CD14-positive monocyte (primary cell): ENCODE measurements at regions not wholly inside any gene's neighbourhood (a gene's known extent, or its start where the extent isn't known, plus 50 kb on each side); places are given as distances from the start of the nearest gene placed in this dataset.

Experiments used
- DNase-seq, 3 donors: peaks; one replicate each; pipeline ENCODE4 v3.0.0-alpha.2; 2011 to 2022
- H2AFZ ChIP-seq: 2 replicates; pipeline ENCODE4 v1.6.0; 2012; ENCODE audit warnings: mild to moderate bottlenecking, low read depth, low read length, inconsistent platforms; ENCODE audit not compliant: insufficient read depth, poor library complexity, severe bottlenecking
- H3K27ac ChIP-seq, 2 donors: 1 replicate in 1 of 2; 2 replicates in 1 of 2; pipeline ENCODE4 v1.5.1; 2012 to 2013; ENCODE audit warnings: low read length in 2 of 2, control low read depth in 1 of 2, inconsistent platforms in 1 of 2, low read depth in 1 of 2, mild to moderate bottlenecking in 1 of 2
- H3K27me3 ChIP-seq, 2 donors: one replicate each; pipeline versions ENCODE4 v1.6.0 to v1.6.1; 2011 to 2013; ENCODE audit warnings: low read length in 2 of 2; ENCODE audit not compliant: control insufficient read depth in 2 of 2, insufficient read depth in 2 of 2
- H3K36me3 ChIP-seq, 2 donors: replicated peaks in 1 of 2; 1 replicate in 1 of 2; 2 replicates in 1 of 2; pipeline versions ENCODE4 v1.5.1 to v1.6.1; 2012 to 2013; ENCODE audit warnings: low read length in 2 of 2, control low read depth in 1 of 2, inconsistent platforms in 1 of 2, mild to moderate bottlenecking in 1 of 2; ENCODE audit not compliant: insufficient read depth in 2 of 2, control insufficient read depth in 1 of 2
- H3K4me1 ChIP-seq, 2 donors: 1 replicate in 1 of 2; 2 replicates in 1 of 2; pipeline versions ENCODE4 v1.5.1 to v1.6.1; 2012 to 2013; ENCODE audit warnings: low read length in 2 of 2, control low read depth in 1 of 2, inconsistent platforms in 1 of 2, mild to moderate bottlenecking in 1 of 2, moderate library complexity in 1 of 2; ENCODE audit not compliant: insufficient read depth in 2 of 2, control insufficient read depth in 1 of 2
- H3K4me2 ChIP-seq: replicated peaks from 2 replicates; pipeline ENCODE3; 2012; ENCODE audit warnings: low read length, moderate library complexity, mild to moderate bottlenecking; ENCODE audit not compliant: poor library complexity, severe bottlenecking; ENCODE audit errors: extremely low read depth
- H3K4me3 ChIP-seq, 3 experiments: fragments of 200-600 bp in 1 of 3; sonication (generic) in 1 of 3; replicated peaks in 1 of 3; 1 replicate in 2 of 3; 2 replicates in 1 of 3; pipeline ENCODE4 v1.5.1; 2011 to 2013; ENCODE audit warnings: low read length in 3 of 3, mild to moderate bottlenecking in 3 of 3, control low read depth in 2 of 3, low read depth in 2 of 3, inconsistent platforms in 1 of 3, moderate library complexity in 1 of 3
- H3K79me2 ChIP-seq: 2 replicates; pipeline ENCODE4 v1.6.0; 2012; ENCODE audit warnings: mild to moderate bottlenecking, control low read depth, inconsistent platforms, low read length, moderate library complexity; ENCODE audit not compliant: insufficient read depth
- H3K9ac ChIP-seq: 2 replicates; pipeline ENCODE4 v1.6.0; 2017; ENCODE audit warnings: low read length, mild to moderate bottlenecking; ENCODE audit not compliant: insufficient read depth, poor library complexity, severe bottlenecking
- H3K9me3 ChIP-seq, 2 donors: replicated peaks in 1 of 2; 1 replicate in 1 of 2; 2 replicates in 1 of 2; pipeline versions ENCODE4 v1.5.1 to v1.6.1; 2012 to 2013; ENCODE audit warnings: low read length in 2 of 2, control low read depth in 1 of 2; ENCODE audit not compliant: control insufficient read depth in 1 of 2, insufficient read depth in 1 of 2
- H4K20me1 ChIP-seq: 2 replicates; pipeline ENCODE4 v1.6.0; 2012; ENCODE audit warnings: mild to moderate bottlenecking, low read length, control low read depth, moderate library complexity; ENCODE audit not compliant: insufficient read depth
- H3K27ac Mint-ChIP-seq, 7 donors: one replicate each; pipeline ENCODE4 v1.8.0; 2020; ENCODE audit warnings: mild to moderate bottlenecking in 7 of 7, mixed read lengths in 7 of 7, moderate library complexity in 6 of 7, inconsistent platforms in 2 of 7
- H3K27me3 Mint-ChIP-seq, 3 donors: one replicate each; pipeline ENCODE4 v1.8.0; 2021 to 2022; ENCODE audit warnings: low read depth in 3 of 3, mild to moderate bottlenecking in 3 of 3, mixed read lengths in 3 of 3, moderate library complexity in 3 of 3, inconsistent platforms in 1 of 3
- H3K36me3 Mint-ChIP-seq, 2 donors: one replicate each; pipeline ENCODE4 v1.8.0; 2020; ENCODE audit warnings: mixed read lengths in 2 of 2, inconsistent platforms in 1 of 2, mild to moderate bottlenecking in 1 of 2
- H3K4me1 Mint-ChIP-seq: one replicate; pipeline ENCODE4 v1.8.0; 2020; ENCODE audit warnings: mild to moderate bottlenecking, mixed read lengths
- H3K4me3 Mint-ChIP-seq, 2 donors: one replicate each; pipeline ENCODE4 v1.8.0; 2020; ENCODE audit warnings: mild to moderate bottlenecking in 2 of 2, mixed read lengths in 2 of 2, moderate library complexity in 1 of 2
- H3K9me3 Mint-ChIP-seq, 7 donors: one replicate each; pipeline ENCODE4 v1.8.0; 2020 to 2022; ENCODE audit warnings: mixed read lengths in 7 of 7, mild to moderate bottlenecking in 6 of 7, moderate library complexity in 6 of 7, inconsistent platforms in 2 of 7
- CTCF ChIP-seq: fragments of 200-600 bp; IDR thresholded peaks from one replicate; pipeline ENCODE4 v1.8.0; 2022; ENCODE audit warnings: antibody characterized with exemption, mild to moderate bottlenecking
- WGBS: methylation state at CpG from one replicate; pipeline ENCODE4 v1.1.5; 2013; ENCODE audit warnings: missing lambda C conversion rate; ENCODE audit not compliant: insufficient coverage; 5-methylcytosine and 5-hydroxymethylcytosine counted together
- intact Hi-C, 2 donors: fragments of 100-400 bp; cut with micrococcal nuclease; formaldehyde crosslinking; loops; one replicate each; pipeline versions ENCODE4 v1.15.0 to v1.15.1; 2023

DNA sequence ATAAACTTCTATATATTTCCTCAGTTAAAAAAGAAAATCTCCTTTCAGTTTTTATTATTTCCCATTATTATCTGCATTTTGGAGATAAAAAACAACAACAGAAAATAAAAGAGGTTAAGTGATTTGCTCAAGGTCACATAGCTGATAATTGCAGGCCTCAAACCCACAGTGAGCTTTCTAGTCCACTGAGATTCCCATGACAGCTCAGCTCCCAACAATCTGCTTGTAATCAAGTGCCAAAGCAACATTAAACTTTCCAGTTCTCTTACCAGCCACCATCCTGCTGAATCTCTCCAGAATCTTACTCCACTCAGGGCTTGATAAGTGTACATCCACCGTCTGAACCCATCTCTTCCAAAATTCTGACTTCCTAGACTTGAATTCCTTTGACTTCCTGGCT lies 318.2 kb upstream of the SEMA6D start:
- H3K4me1 Mint-ChIP-seq, result no peaks in the 10 kb centered on the region
- no peaks in the 10 kb centered on the region for H3K36me3 Mint-ChIP-seq
- Histone ChIP-seq H3K27me3 (no peaks in the 10 kb centered on the region), H3K27ac (no peak overlapping the region), H2AFZ (no peak overlapping the region), H3K9ac (no peak overlapping the region), H3K9me3 (no peaks in the 10 kb centered on the region), H3K79me2 (no peaks in the 10 kb centered on the region), H3K4me1 (peaks cover 0 to 7% of the 10 kb centered on the region in 2 donors), H3K4me3 (no peak overlapping the region), H3K4me2 (no peak overlapping the region), H3K36me3 (no peaks in the 10 kb centered on the region), H4K20me1 (no peaks in the 10 kb centered on the region)
- no peak overlapping the region for H3K27ac Mint-ChIP-seq
- no peak overlapping the region for H3K4me3 Mint-ChIP-seq
- no peak for DNase-seq
- peaks cover 0 to 4% (median 0%) of the 10 kb centered on the region in 7 donors for H3K9me3 Mint-ChIP-seq
- intact Hi-C loops, result no loop called here
- TF ChIP-seq CTCF, result no peak
- H3K27me3 Mint-ChIP-seq, result peaks cover 0 to 2% (median 1%) of the 10 kb centered on the region in 3 donors
- WGBS, result no CpG with 5 or more reads among the region's 1 CpG

- H3K36me3 ChIP-seq, result no peaks in the 10 kb centered on the region
- H3K4me2 ChIP-seq, result no peak overlapping the region
- no peak overlapping the region for H3K4me3 ChIP-seq
- TF ChIP-seq CTCF, result no peak
- no peak overlapping the region for H3K27ac Mint-ChIP-seq
- DNase-seq, result no peak
- no peaks in the 10 kb centered on the region for H4K20me1 ChIP-seq
- H3K27ac ChIP-seq, result no peak overlapping the region
- H3K27me3 ChIP-seq, result no peaks in the 10 kb centered on the region
- H3K36me3 Mint-ChIP-seq, result no peaks in the 10 kb centered on the region
- H3K4me1 ChIP-seq, result peaks cover 0 to 4% of the 10 kb centered on the region in 2 donors
- no peaks in the 10 kb centered on the region for H3K79me2 ChIP-seq
- no CpG with 5 or more reads among the region's 2 CpGs for WGBS
- no peaks in the 10 kb centered on the region for H3K4me1 Mint-ChIP-seq
- no peak overlapping the region for H3K4me3 Mint-ChIP-seq
- H2AFZ ChIP-seq, result no peak overlapping the region
- intact Hi-C loops, result no loop called here
- peaks cover 0 to 7% (median 0%) of the 10 kb centered on the region in 7 donors for H3K9me3 Mint-ChIP-seq
- peaks cover 0 to 3% (median 3%) of the 10 kb centered on the region in 3 donors for H3K27me3 Mint-ChIP-seq
- H3K9me3 ChIP-seq, result no peaks in the 10 kb centered on the region
- no peak overlapping the region for H3K9ac ChIP-seq
These were observed 316.7 kb upstream of the SEMA6D start for GRCh38 chr15:47400603-47401002.
